ENCODE measurements at regions not wholly inside any gene's neighbourhood (a gene's known extent, or its start where the extent isn't known, plus 50 kb on each side); places are given as distances from the start of the nearest gene placed in this dataset.

DNA sequence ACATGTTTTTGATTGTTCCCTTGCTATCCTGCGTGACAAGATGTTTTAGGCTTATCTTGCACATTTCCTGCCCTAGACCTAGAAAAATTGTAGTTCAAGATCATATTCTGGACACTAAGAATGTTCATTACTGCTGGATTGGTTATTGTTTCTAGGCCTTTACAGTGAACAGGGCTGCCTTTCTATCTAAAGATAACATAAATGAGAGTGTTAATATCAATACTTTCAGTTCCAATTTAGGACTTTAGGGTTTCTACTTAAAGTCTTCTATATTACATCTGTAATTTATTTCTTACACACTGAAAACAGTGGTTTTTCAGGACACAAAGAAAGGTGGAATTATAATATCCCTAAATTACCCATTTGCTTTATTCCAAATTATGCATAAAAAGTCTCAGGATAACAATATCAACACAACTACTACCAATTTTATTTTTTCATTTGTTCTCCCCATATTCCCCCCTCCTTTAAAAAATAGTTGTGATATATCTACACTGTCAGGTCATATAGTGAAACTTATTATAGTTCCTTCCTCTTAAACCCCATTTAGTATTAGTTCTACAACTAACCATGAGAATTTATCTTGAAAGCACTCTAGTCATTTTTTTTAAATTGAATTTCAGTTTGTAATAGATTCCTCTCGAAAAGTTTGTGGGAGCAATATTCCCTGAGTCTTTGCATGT, 293.9 kb upstream of the RIOK2 start:
- no peak for TF ChIP-seq POLR2A (IDR thresholded peaks at IDR 0.05; ENCODE audit: low read depth, low read length)
- TF ChIP-seq POLR2AphosphoS5 (IDR thresholded peaks at IDR 0.05; ENCODE audit: low read depth, low read length): no peak
- no peak for TF ChIP-seq TAF1 (IDR thresholded peaks at IDR 0.05; ENCODE audit: borderline replicate concordance, low read depth, low read length)

All from GM12892 (cell line).